Subcutaneous abdominal adipose tissue (tissue), 5 donors: ENCODE measurements at regions not wholly inside any gene's neighbourhood (a gene's known extent, or its start where the extent isn't known, plus 50 kb on each side); places are given as distances from the start of the nearest gene placed in this dataset.
"Not testable (repeated sequence)": the region's sequence is repeated elsewhere in the genome, so short reads cannot be mapped to it uniquely, and the experiment has no call there.

Experiments
- H3K27ac ChIP-seq: one replicate; pipeline ENCODE4 v1.7.0; 2013; ENCODE audit warnings: low read depth, mild to moderate bottlenecking, inconsistent platforms, low read length, moderate library complexity
- H3K27me3 ChIP-seq, 5 donors: one replicate each; pipeline ENCODE4 v1.7.0; 2013; ENCODE audit warnings: low read length in 5 of 5, inconsistent platforms in 1 of 5; ENCODE audit not compliant: control insufficient read depth in 5 of 5, insufficient read depth in 4 of 5
- H3K36me3 ChIP-seq, 5 donors: one replicate each; pipeline ENCODE4 v1.7.0; 2013; ENCODE audit warnings: low read length in 5 of 5; ENCODE audit not compliant: control insufficient read depth in 5 of 5, insufficient read depth in 5 of 5
- H3K4me1 ChIP-seq, 5 donors: one replicate each; pipeline ENCODE4 v1.7.0; 2013; ENCODE audit warnings: low read length in 5 of 5, mild to moderate bottlenecking in 3 of 5, moderate library complexity in 1 of 5; ENCODE audit not compliant: control insufficient read depth in 5 of 5, insufficient read depth in 5 of 5
- H3K4me3 ChIP-seq, 5 donors: one replicate each; pipeline ENCODE4 v1.7.0; 2013; ENCODE audit warnings: low read length in 5 of 5, low read depth in 1 of 5
- H3K9ac ChIP-seq, 5 donors: one replicate each; pipeline ENCODE4 v1.7.0; 2013; ENCODE audit warnings: low read length in 5 of 5, mild to moderate bottlenecking in 4 of 5, moderate library complexity in 3 of 5
- H3K9me3 ChIP-seq, 5 donors: one replicate each; pipeline ENCODE4 v1.7.0; 2013; ENCODE audit warnings: low read length in 5 of 5; ENCODE audit not compliant: control insufficient read depth in 5 of 5
- donor health status: healthy.
- donor health status: healthy.
- donor health status: healthy.
- donor health status: healthy.
- donor health status: healthy.

- H3K4me3 ChIP-seq, H3K9ac ChIP-seq, H3K4me1 ChIP-seq, H3K27me3 ChIP-seq, H3K9me3 ChIP-seq, H3K27ac ChIP-seq, H3K36me3 ChIP-seq: not testable (repeated sequence)
Measured at GRCh38 chr18:14342170-14342569, 201.2 kb downstream of the POTEC start.

- H3K9me3 ChIP-seq, H3K4me1 ChIP-seq, H3K9ac ChIP-seq, H3K27ac ChIP-seq, H3K36me3 ChIP-seq, H3K27me3 ChIP-seq, H3K4me3 ChIP-seq: not testable (repeated sequence)
Measured at GRCh38 chr18:14336017-14336416, 203.8 kb upstream of the ZNF519 start.

GRCh38 chr18:14321217-14321616 lies 189.0 kb upstream of the ZNF519 start:
- not testable (repeated sequence) for H3K9ac ChIP-seq, H3K4me1 ChIP-seq, H3K27ac ChIP-seq

GRCh38 chr18:14301255-14301654 lies 169.0 kb upstream of the ZNF519 start:
- not testable (repeated sequence) for H3K27me3 ChIP-seq, H3K4me1 ChIP-seq, H3K27ac ChIP-seq, H3K9ac ChIP-seq, H3K9me3 ChIP-seq, H3K4me3 ChIP-seq, H3K36me3 ChIP-seq

More at GRCh38 chr18:14321217-14321616, 189.0 kb upstream of the ZNF519 start:
- H3K27me3 ChIP-seq, H3K36me3 ChIP-seq, H3K4me3 ChIP-seq, H3K9me3 ChIP-seq: not testable (repeated sequence)

GRCh38 chr18:14295081-14295480 lies 162.8 kb upstream of the ZNF519 start:
- not testable (repeated sequence) for H3K9me3 ChIP-seq, H3K9ac ChIP-seq, H3K4me3 ChIP-seq, H3K27me3 ChIP-seq, H3K27ac ChIP-seq, H3K36me3 ChIP-seq, H3K4me1 ChIP-seq

GRCh38 chr18:14285053-14285452 lies 152.8 kb upstream of the ZNF519 start:
- Histone ChIP-seq H3K36me3 (no peaks in the 10 kb centered on the region), H3K27ac (no peak overlapping the region), H3K27me3 (no peaks in the 10 kb centered on the region), H3K4me1 (no peaks in the 10 kb centered on the region), H3K4me3 (no peak overlapping the region), H3K9me3 (no peaks in the 10 kb centered on the region), H3K9ac (no peak overlapping the region)

- not testable (repeated sequence) for H3K27me3 ChIP-seq, H3K36me3 ChIP-seq, H3K9ac ChIP-seq, H3K4me3 ChIP-seq, H3K27ac ChIP-seq, H3K9me3 ChIP-seq, H3K4me1 ChIP-seq
Measured at GRCh38 chr18:14275391-14275790, 143.2 kb upstream of the ZNF519 start.

- not testable (repeated sequence) for H3K27ac ChIP-seq, H3K4me1 ChIP-seq, H3K9ac ChIP-seq, H3K27me3 ChIP-seq, H3K9me3 ChIP-seq, H3K36me3 ChIP-seq, H3K4me3 ChIP-seq
Measured at GRCh38 chr18:14265637-14266410, 133.6 kb upstream of the ZNF519 start.

- H3K4me1 ChIP-seq, H3K27me3 ChIP-seq, H3K4me3 ChIP-seq, H3K9me3 ChIP-seq, H3K36me3 ChIP-seq, H3K9ac ChIP-seq, H3K27ac ChIP-seq: not testable (repeated sequence)
Measured at GRCh38 chr18:14262786-14263185, 130.6 kb upstream of the ZNF519 start.

- not testable (repeated sequence) for H3K27me3 ChIP-seq, H3K4me1 ChIP-seq, H3K4me3 ChIP-seq, H3K27ac ChIP-seq, H3K9ac ChIP-seq, H3K9me3 ChIP-seq, H3K36me3 ChIP-seq
Measured at GRCh38 chr18:14250084-14250677, 117.9 kb upstream of the ZNF519 start.
